HEK293T (cell line): ENCODE measurements at regions not wholly inside any gene's neighbourhood (a gene's known extent, or its start where the extent isn't known, plus 50 kb on each side); places are given as distances from the start of the nearest gene placed in this dataset.

Source experiments
- PKNOX1 ChIP-seq: fragments of 450-650 bp; IDR thresholded peaks from 2 replicates; pipeline ENCODE4 v1.6.1; 2016
- SP1 ChIP-seq: fragments of 450-650 bp; IDR thresholded peaks from 2 replicates; pipeline ENCODE4 v1.6.1; 2017

GRCh38 chr17:14514973-14515372 lies 214.1 kb downstream of the HS3ST3B1 start:
- TF ChIP-seq PKNOX1 (no peak), SP1 (no peak)
